NCI-H2029 (cell line): ENCODE measurements at regions not wholly inside any gene's neighbourhood (a gene's known extent, or its start where the extent isn't known, plus 50 kb on each side); places are given as distances from the start of the nearest gene placed in this dataset.
"Not testable (repeated sequence)": the region's sequence is repeated elsewhere in the genome, so short reads cannot be mapped to it uniquely, and the experiment has no call there.

Experiments used
- DNase-seq: peaks from one replicate; lab custom pipeline; 2025; lab: John Stamatoyannopoulos, UW

- DNase-seq = no peak
Measured at GRCh38 chr16:63806794-63807506, 1314.9 kb downstream of the CDH11 start.

- no peak for DNase-seq
Measured at GRCh38 chr16:63804126-63804525, 1317.7 kb downstream of the CDH11 start.

GRCh38 chr16:63789603-63790002 lies 1332.3 kb downstream of the CDH11 start:
- no peak for DNase-seq

- DNase-seq = no peak
Measured at GRCh38 chr16:63787014-63787413, 1334.8 kb downstream of the CDH11 start.

- no peak for DNase-seq
Measured at GRCh38 chr16:63785170-63785569, 1336.7 kb downstream of the CDH11 start.

GRCh38 chr16:63776437-63776836 lies 1345.4 kb downstream of the CDH11 start:
- no peak for DNase-seq

GRCh38 chr16:63776034-63776433 lies 1345.8 kb downstream of the CDH11 start:
- DNase-seq = no peak

GRCh38 chr16:63774302-63774701 lies 1347.6 kb downstream of the CDH11 start:
- DNase-seq = no peak

GRCh38 chr16:63769211-63769610 lies 1352.7 kb downstream of the CDH11 start:
- no peak for DNase-seq

- DNase-seq = not testable (repeated sequence)
Measured at GRCh38 chr16:63760246-63760645, 1361.6 kb downstream of the CDH11 start.

GRCh38 chr16:63752347-63752746 lies 1369.5 kb downstream of the CDH11 start:
- no peak for DNase-seq

GRCh38 chr16:63749276-63749675 lies 1372.6 kb downstream of the CDH11 start:
- no peak for DNase-seq

GRCh38 chr16:63745456-63745855 lies 1376.4 kb downstream of the CDH11 start:
- no peak for DNase-seq

- DNase-seq = no peak
Measured at GRCh38 chr16:63744077-63744874, 1377.6 kb downstream of the CDH11 start.

GRCh38 chr16:63742150-63742549 lies 1379.7 kb downstream of the CDH11 start:
- no peak for DNase-seq

GRCh38 chr16:63737633-63738032 lies 1384.2 kb downstream of the CDH11 start:
- DNase-seq = no peak

GRCh38 chr16:63735456-63735855 lies 1386.4 kb downstream of the CDH11 start:
- DNase-seq = no peak

- no peak for DNase-seq
Measured at GRCh38 chr16:63720848-63721247, 1401.0 kb downstream of the CDH11 start.

GRCh38 chr16:63719926-63720325 lies 1401.9 kb downstream of the CDH11 start:
- DNase-seq = no peak

- DNase-seq = no peak
Measured at GRCh38 chr16:63717806-63718205, 1404.1 kb downstream of the CDH11 start.

- DNase-seq = peak; percentile 73
Measured at GRCh38 chr16:63714876-63715275, 1407.0 kb downstream of the CDH11 start.

- no peak for DNase-seq
Measured at GRCh38 chr16:63712725-63713124, 1409.1 kb downstream of the CDH11 start.

GRCh38 chr16:63703612-63704011 lies 1418.3 kb downstream of the CDH11 start:
- DNase-seq = no peak
